Esophagus squamous epithelium (tissue), 4 donors: ENCODE measurements at regions not wholly inside any gene's neighbourhood (a gene's known extent, or its start where the extent isn't known, plus 50 kb on each side); places are given as distances from the start of the nearest gene placed in this dataset.

Experiments
- POLR2A ChIP-seq, 4 donors: fragments of 450-650 bp; IDR thresholded peaks; one replicate each; pipeline ENCODE4 v1.6.1; 2017; ENCODE audit warnings: antibody characterized with exemption in 4 of 4, mild to moderate bottlenecking in 4 of 4, moderate library complexity in 3 of 4
- TF ChIP-seq, protein P1 (sequence below), 6 experiments: fragments of 450-650 bp in 4 of 6; fragments of 200-600 bp in 2 of 6; sonication (generic) in 2 of 6; IDR thresholded peaks; one replicate each; pipeline ENCODE4 v1.5.1; 2016 to 2019; ENCODE audit warnings: antibody characterized with exemption in 6 of 6, mild to moderate bottlenecking in 4 of 6, moderate library complexity in 4 of 6

DNA sequence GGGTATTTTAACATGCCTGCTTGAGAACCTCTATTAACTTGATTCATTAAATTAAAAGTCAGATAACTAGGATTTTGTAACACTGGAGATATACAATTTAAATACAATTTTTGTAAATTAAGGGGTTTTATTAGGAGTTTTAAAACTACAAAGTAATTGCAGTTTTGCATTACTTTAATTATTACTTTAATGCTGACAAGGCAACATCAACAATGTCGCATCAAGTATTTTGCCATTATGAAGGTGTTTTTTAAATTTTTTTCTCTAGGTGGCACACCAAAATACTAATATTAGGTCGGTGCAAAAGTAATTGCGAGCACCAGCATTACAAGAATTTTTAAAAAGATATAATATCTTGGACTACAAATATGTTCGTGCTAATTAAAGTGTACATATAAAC, 513.4 kb downstream of the ANKRD7 start:
- TF ChIP-seq, protein P1, sequence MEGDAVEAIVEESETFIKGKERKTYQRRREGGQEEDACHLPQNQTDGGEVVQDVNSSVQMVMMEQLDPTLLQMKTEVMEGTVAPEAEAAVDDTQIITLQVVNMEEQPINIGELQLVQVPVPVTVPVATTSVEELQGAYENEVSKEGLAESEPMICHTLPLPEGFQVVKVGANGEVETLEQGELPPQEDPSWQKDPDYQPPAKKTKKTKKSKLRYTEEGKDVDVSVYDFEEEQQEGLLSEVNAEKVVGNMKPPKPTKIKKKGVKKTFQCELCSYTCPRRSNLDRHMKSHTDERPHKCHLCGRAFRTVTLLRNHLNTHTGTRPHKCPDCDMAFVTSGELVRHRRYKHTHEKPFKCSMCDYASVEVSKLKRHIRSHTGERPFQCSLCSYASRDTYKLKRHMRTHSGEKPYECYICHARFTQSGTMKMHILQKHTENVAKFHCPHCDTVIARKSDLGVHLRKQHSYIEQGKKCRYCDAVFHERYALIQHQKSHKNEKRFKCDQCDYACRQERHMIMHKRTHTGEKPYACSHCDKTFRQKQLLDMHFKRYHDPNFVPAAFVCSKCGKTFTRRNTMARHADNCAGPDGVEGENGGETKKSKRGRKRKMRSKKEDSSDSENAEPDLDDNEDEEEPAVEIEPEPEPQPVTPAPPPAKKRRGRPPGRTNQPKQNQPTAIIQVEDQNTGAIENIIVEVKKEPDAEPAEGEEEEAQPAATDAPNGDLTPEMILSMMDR (IDR thresholded peaks at IDR 0.05), result no peak
- TF ChIP-seq POLR2A (IDR thresholded peaks at IDR 0.05), result no peak
